B cell (primary cell): ENCODE measurements at regions not wholly inside any gene's neighbourhood (a gene's known extent, or its start where the extent isn't known, plus 50 kb on each side); places are given as distances from the start of the nearest gene placed in this dataset.
"Not testable (repeated sequence)": the region's sequence is repeated elsewhere in the genome, so short reads cannot be mapped to it uniquely, and the experiment has no call there.

ENCODE experiments used
- CTCF ChIP-seq: fragments of 200-600 bp; IDR thresholded peaks from one replicate; pipeline ENCODE4 v1.8.0; 2022; ENCODE audit warnings: antibody characterized with exemption, mild to moderate bottlenecking
- EZH2 ChIP-seq: IDR thresholded peaks from 2 replicates; pipeline ENCODE4 v1.6.1; 2012; ENCODE audit warnings: borderline replicate concordance, low read depth, mild to moderate bottlenecking, moderate library complexity, low read length; ENCODE audit not compliant: insufficient read depth, poor library complexity, severe bottlenecking

GRCh38 chr2:184330561-184330960 lies 267.8 kb upstream of the ZNF804A start:
- not testable (repeated sequence) for TF ChIP-seq CTCF, EZH2
